HCT116 (cell line): ENCODE measurements at regions not wholly inside any gene's neighbourhood (a gene's known extent, or its start where the extent isn't known, plus 50 kb on each side); places are given as distances from the start of the nearest gene placed in this dataset.

Experiments
- ATAC-seq: fragments of 200-7000 bp; cut with Tn5 transposase; 2 replicates; pipeline ENCODE4 v1.9.1; 2020; ENCODE audit warnings: mild to moderate bottlenecking, moderate library complexity
- BruUV-seq: library from RNA; stranded (reverse); fragments of 400-500 nt; replicated peaks from 2 replicates; lab custom pipeline; 2021; lab: Mats Ljungman, UMichigan
- CTCF ChIA-PET: fragments of 300-600 bp; sonication (Branson Sonifier 250); formaldehyde crosslinking; loops from one replicate; lab custom pipeline; 2021; ENCODE audit warnings: antibody characterized with exemption; lab: Charles Lee
- POLR2A ChIA-PET: fragments of 300-600, 350-600 bp; sonication (Branson Sonifier 250); formaldehyde crosslinking; loops from one replicate; lab custom pipeline; 2021; ENCODE audit warnings: antibody characterized with exemption; lab: Charles Lee
- RAD21 ChIA-PET, 2 experiments: fragments of 300-600 bp; sonication (Branson Sonifier 250); formaldehyde crosslinking; loops; one replicate each; lab custom pipeline; 2023; ENCODE audit warnings: low total read pairs in 2 of 2; ENCODE audit not compliant: uncharacterized antibody in 2 of 2, unreplicated experiment in 2 of 2, low non-redundant PET in 1 of 2; lab: Charles Lee
- DNase-seq: peaks from one replicate; pipeline ENCODE4 v3.0.0-alpha.2; 2010; ENCODE audit warnings: low read depth, low spot score
- H2AFZ ChIP-seq: fragments of 200-600 bp; shearing (Covaris generic), sonication (generic); 2 replicates; pipeline ENCODE4 v1.6.1; 2017; ENCODE audit warnings: low read depth, mixed run types, mixed read lengths, antibody characterized with exemption, low read length; ENCODE audit not compliant: poor library complexity, severe bottlenecking
- H3K27ac ChIP-seq: 2 replicates; pipeline ENCODE4 v1.5.1; 2012; ENCODE audit warnings: low read depth, low read length
- H3K27me3 ChIP-seq: fragments of 200-600 bp; sonication (generic); 2 replicates; pipeline ENCODE4 v1.6.1; 2016; ENCODE audit warnings: mixed run types, low read length, mixed read lengths; ENCODE audit not compliant: insufficient read depth
- H3K36me3 ChIP-seq, 2 experiments: fragments of 200-500 bp in 1 of 2; fragments of 200-600 bp in 1 of 2; sonication (Bioruptor generic) in 1 of 2; sonication (generic) in 1 of 2; 2 replicates each; pipeline versions ENCODE4 v1.5.1 to v1.6.1; 2014 to 2016; ENCODE audit warnings: low read length in 2 of 2, inconsistent platforms in 1 of 2, mixed read lengths in 1 of 2, mixed run types in 1 of 2; ENCODE audit not compliant: insufficient read depth in 2 of 2, control insufficient read depth in 1 of 2
- H3K4me1 ChIP-seq, 2 experiments: fragments of 200-600 bp in 1 of 2; sonication (generic) in 1 of 2; 2 replicates each; pipeline versions ENCODE4 v1.5.1 to v1.6.1; 2012 to 2017; ENCODE audit warnings: low read length in 2 of 2, inconsistent platforms in 1 of 2, mild to moderate bottlenecking in 1 of 2, mixed read lengths in 1 of 2, mixed run types in 1 of 2, moderate library complexity in 1 of 2; ENCODE audit not compliant: insufficient read depth in 2 of 2, control insufficient read depth in 1 of 2
- H3K4me2 ChIP-seq: fragments of 200-600 bp; sonication (generic); 2 replicates; pipeline ENCODE4 v1.6.1; 2017; ENCODE audit warnings: mixed run types, low read length, mixed read lengths
- H3K4me3 ChIP-seq, 2 experiments: fragments of 200-600 bp in 1 of 2; sonication (generic) in 1 of 2; replicated peaks in 1 of 2; 2 replicates each; pipeline ENCODE4 v1.5.1; 2011 to 2016; ENCODE audit warnings: low read length in 2 of 2, control low read depth in 1 of 2, low read depth in 1 of 2, mild to moderate bottlenecking in 1 of 2, mixed read lengths in 1 of 2, mixed run types in 1 of 2
- H3K79me2 ChIP-seq: fragments of 200-600 bp; sonication (generic); 2 replicates; pipeline ENCODE4 v1.6.1; 2017; ENCODE audit warnings: mild to moderate bottlenecking, mixed run types, low read length, moderate library complexity, mixed read lengths; ENCODE audit not compliant: insufficient read depth
- H3K9ac ChIP-seq: fragments of 200-600 bp; sonication (generic); 2 replicates; pipeline ENCODE4 v1.6.1; 2016; ENCODE audit warnings: low read length, mixed read lengths
- H3K9me2 ChIP-seq: fragments of 200-600 bp; sonication (generic), shearing (Covaris generic); 2 replicates; pipeline ENCODE4 v1.6.1; 2017; ENCODE audit warnings: mixed run types, mild to moderate bottlenecking, moderate library complexity; ENCODE audit not compliant: insufficient read depth
- H3K9me3 ChIP-seq, 2 experiments: fragments of 200-500 bp in 1 of 2; fragments of 200-600 bp in 1 of 2; sonication (Bioruptor generic) in 1 of 2; sonication (generic) in 1 of 2; 2 replicates each; pipeline ENCODE4 v1.6.1; 2014 to 2017; ENCODE audit warnings: low read length in 2 of 2, mixed read lengths in 2 of 2, inconsistent platforms in 1 of 2, low read depth in 1 of 2, mild to moderate bottlenecking in 1 of 2, mixed run types in 1 of 2, moderate library complexity in 1 of 2; ENCODE audit not compliant: control insufficient read depth in 1 of 2, insufficient read depth in 1 of 2
- H4K20me1 ChIP-seq: fragments of 200-600 bp; sonication (generic), shearing (Covaris generic); 2 replicates; pipeline ENCODE4 v1.6.1; 2017; ENCODE audit warnings: mixed run types, mild to moderate bottlenecking, moderate library complexity; ENCODE audit not compliant: insufficient read depth
- CBX3 ChIP-seq: IDR thresholded peaks from 2 replicates; pipeline ENCODE4 v1.6.1; 2012; ENCODE audit warnings: low read depth
- CEBPB ChIP-seq: IDR thresholded peaks from 2 replicates; pipeline ENCODE4 v1.6.1; 2012; ENCODE audit warnings: low read depth
- EGR1 ChIP-seq: IDR thresholded peaks from 2 replicates; pipeline ENCODE4 v1.6.1; 2012; ENCODE audit warnings: low read depth
- ELF1 ChIP-seq: IDR thresholded peaks from 2 replicates; pipeline ENCODE4 v1.6.1; 2012; ENCODE audit warnings: low read depth, borderline replicate concordance
- EZH2phosphoT487 ChIP-seq: fragments of 200-600 bp; IDR thresholded peaks from 2 replicates; pipeline ENCODE4 v1.6.1; 2018; ENCODE audit warnings: antibody characterized with exemption, borderline replicate concordance
- JUND ChIP-seq: IDR thresholded peaks from 2 replicates; pipeline ENCODE4 v1.6.1; 2012
- POLR2A ChIP-seq: IDR thresholded peaks from 2 replicates; pipeline ENCODE4 v1.7.0; 2011; ENCODE audit warnings: borderline replicate concordance; ENCODE audit not compliant: insufficient read depth, insufficient read length; ENCODE audit errors: extremely low read depth
- POLR2AphosphoS5 ChIP-seq: IDR thresholded peaks from 2 replicates; pipeline ENCODE4 v1.6.1; 2011; ENCODE audit warnings: mild to moderate bottlenecking, low read depth, low read length, moderate library complexity
- SIN3A ChIP-seq: IDR thresholded peaks from 2 replicates; pipeline ENCODE4 v1.6.1; 2012; ENCODE audit warnings: low read depth
- SP1 ChIP-seq: IDR thresholded peaks from 2 replicates; pipeline ENCODE4 v1.6.1; 2012; ENCODE audit warnings: low read depth
- SRF ChIP-seq: IDR thresholded peaks from 2 replicates; pipeline ENCODE4 v1.6.1; 2012; ENCODE audit warnings: low read depth
- TCF7L2 ChIP-seq: IDR thresholded peaks from 2 replicates; pipeline ENCODE4 v1.7.0; 2011; ENCODE audit warnings: borderline replicate concordance, inconsistent platforms; ENCODE audit not compliant: insufficient read depth, insufficient read length; ENCODE audit errors: extremely low read depth
- YY1 ChIP-seq: IDR thresholded peaks from 2 replicates; pipeline ENCODE4 v1.6.1; 2011; ENCODE audit warnings: low read length, low read depth, moderate library complexity, mild to moderate bottlenecking; ENCODE audit not compliant: insufficient replicate concordance; ENCODE audit errors: extremely low read depth
- ZNF274 ChIP-seq: fragments of 200-500 bp; sonication (Bioruptor generic); IDR thresholded peaks from 2 replicates; pipeline ENCODE4 v1.6.1; 2014; ENCODE audit warnings: mild to moderate bottlenecking, low read depth, low read length, inconsistent platforms
- intact Hi-C: fragments of 100-400 bp; cut with micrococcal nuclease; formaldehyde crosslinking; loops from 2 replicates; pipeline ENCODE4 v1.10.0; 2022
- TF ChIP-seq, protein P1 (sequence below): IDR thresholded peaks from 2 replicates; pipeline ENCODE4 v1.6.1; 2011; ENCODE audit warnings: mild to moderate bottlenecking, low read length, moderate library complexity; ENCODE audit not compliant: insufficient replicate concordance; ENCODE audit errors: extremely low read depth
- TF ChIP-seq, protein P2 (sequence below): IDR thresholded peaks from 2 replicates; pipeline ENCODE4 v1.6.1; 2012
- TF ChIP-seq, protein P3 (sequence below), 3 experiments: fragments of 200-600 bp in 1 of 3; sonication (generic) in 1 of 3; IDR thresholded peaks in 2 of 3; conservative IDR thresholded peaks in 1 of 3; 2 replicates each; pipeline ENCODE4 v1.5.1; 2012 to 2017; ENCODE audit warnings: low read depth in 2 of 3, low read length in 2 of 3, antibody characterized with exemption in 1 of 3, borderline replicate concordance in 1 of 3, control low read depth in 1 of 3, mild to moderate bottlenecking in 1 of 3, mixed read lengths in 1 of 3, mixed run types in 1 of 3, moderate library complexity in 1 of 3; ENCODE audit not compliant: insufficient read depth in 1 of 3

DNA sequence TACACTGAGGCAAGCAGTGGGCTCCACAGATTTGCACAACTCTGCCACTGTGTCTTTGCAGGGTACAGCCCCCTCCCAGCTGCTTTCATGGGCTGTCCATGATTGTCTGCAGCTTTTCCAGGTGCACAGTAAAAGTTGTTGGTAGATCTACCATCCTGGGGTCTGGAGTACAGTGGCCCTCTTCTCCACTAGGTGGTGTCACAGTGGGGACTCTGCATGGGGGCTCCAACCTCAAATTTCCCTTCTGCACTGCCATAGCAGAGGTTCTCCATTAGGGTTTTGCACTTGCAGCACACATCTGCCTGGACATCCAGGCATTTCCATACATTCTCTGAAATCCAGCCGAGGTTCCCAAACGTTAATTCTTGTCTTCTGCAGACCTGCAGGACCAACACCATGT, 1002.3 kb downstream of the FAM133A start:
- no peak overlapping the region for H3K9ac ChIP-seq
- no peaks in the 10 kb centered on the region for H3K4me1 ChIP-seq
- no peak overlapping the region for H3K27ac ChIP-seq
- H3K27me3 ChIP-seq, result no peaks in the 10 kb centered on the region
- intact Hi-C loops, result no loop called here
- DNase-seq (no peak), ATAC-seq (no peak)
- RAD21 ChIA-PET, result no interaction called here
- TF ChIP-seq YY1, result no peak
- no peak for TF ChIP-seq POLR2A
- no peak for TF ChIP-seq POLR2AphosphoS5
- TF ChIP-seq ZNF274, result no peak
- TF ChIP-seq SRF, result no peak
- POLR2A ChIA-PET, result no interaction called here
- no peak overlapping the region for H2AFZ ChIP-seq
- no peak overlapping the region for H3K4me2 ChIP-seq
- no peak overlapping the region for H3K4me3 ChIP-seq
- no peaks in the 10 kb centered on the region for H3K9me3 ChIP-seq
- no peaks in the 10 kb centered on the region for H3K79me2 ChIP-seq
- H3K9me2 ChIP-seq, result no peaks in the 10 kb centered on the region
- no TSS peak for BruUV-seq
- CTCF ChIA-PET, result no interaction called here
- no peaks in the 10 kb centered on the region for H3K36me3 ChIP-seq
- H4K20me1 ChIP-seq, result no peaks in the 10 kb centered on the region

DNA sequence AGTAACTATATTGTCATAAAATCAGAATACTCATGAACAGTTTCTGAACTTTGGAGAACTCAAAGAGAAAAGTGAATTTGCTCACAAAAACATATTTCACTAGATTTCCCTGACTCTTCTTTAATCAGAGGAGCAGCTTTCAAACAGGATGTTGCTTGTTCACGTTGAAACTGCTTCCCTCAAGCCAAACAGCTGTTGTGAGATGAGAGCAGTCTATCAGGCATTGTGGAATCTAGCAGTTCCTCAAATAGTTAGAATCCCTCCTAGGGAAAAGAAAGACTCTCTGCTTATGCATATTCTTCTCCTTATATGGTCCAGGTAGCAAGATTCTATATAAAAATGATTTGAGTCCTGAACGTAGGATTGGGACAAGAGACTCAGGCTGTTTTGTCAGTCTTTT, 1012.1 kb downstream of the FAM133A start:
- Histone ChIP-seq H3K36me3 (no peaks in the 10 kb centered on the region), H3K27me3 (no peaks in the 10 kb centered on the region), H3K27ac (no peak overlapping the region), H3K4me2 (no peak overlapping the region), H3K4me3 (no peak overlapping the region), H3K9me3 (no peaks in the 10 kb centered on the region)
- no peak for DNase-seq
- BruUV-seq, result no TSS peak
- POLR2A ChIA-PET, result no interaction called here
- intact Hi-C loops, result no loop called here
- TF ChIP-seq, protein P1, sequence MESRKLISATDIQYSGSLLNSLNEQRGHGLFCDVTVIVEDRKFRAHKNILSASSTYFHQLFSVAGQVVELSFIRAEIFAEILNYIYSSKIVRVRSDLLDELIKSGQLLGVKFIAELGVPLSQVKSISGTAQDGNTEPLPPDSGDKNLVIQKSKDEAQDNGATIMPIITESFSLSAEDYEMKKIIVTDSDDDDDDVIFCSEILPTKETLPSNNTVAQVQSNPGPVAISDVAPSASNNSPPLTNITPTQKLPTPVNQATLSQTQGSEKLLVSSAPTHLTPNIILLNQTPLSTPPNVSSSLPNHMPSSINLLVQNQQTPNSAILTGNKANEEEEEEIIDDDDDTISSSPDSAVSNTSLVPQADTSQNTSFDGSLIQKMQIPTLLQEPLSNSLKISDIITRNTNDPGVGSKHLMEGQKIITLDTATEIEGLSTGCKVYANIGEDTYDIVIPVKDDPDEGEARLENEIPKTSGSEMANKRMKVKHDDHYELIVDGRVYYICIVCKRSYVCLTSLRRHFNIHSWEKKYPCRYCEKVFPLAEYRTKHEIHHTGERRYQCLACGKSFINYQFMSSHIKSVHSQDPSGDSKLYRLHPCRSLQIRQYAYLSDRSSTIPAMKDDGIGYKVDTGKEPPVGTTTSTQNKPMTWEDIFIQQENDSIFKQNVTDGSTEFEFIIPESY, result no peak
- TF ChIP-seq ELF1 (no peak), ZNF274 (no peak), POLR2A (no peak), TCF7L2 (no peak), EZH2phosphoT487 (no peak), SP1 (no peak), CBX3 (no peak), SIN3A (no peak), JUND (no peak), CEBPB (no peak), EGR1 (no peak)
- TF ChIP-seq, protein P2, sequence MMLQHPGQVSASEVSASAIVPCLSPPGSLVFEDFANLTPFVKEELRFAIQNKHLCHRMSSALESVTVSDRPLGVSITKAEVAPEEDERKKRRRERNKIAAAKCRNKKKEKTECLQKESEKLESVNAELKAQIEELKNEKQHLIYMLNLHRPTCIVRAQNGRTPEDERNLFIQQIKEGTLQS, result no peak
- TF ChIP-seq, protein P3, sequence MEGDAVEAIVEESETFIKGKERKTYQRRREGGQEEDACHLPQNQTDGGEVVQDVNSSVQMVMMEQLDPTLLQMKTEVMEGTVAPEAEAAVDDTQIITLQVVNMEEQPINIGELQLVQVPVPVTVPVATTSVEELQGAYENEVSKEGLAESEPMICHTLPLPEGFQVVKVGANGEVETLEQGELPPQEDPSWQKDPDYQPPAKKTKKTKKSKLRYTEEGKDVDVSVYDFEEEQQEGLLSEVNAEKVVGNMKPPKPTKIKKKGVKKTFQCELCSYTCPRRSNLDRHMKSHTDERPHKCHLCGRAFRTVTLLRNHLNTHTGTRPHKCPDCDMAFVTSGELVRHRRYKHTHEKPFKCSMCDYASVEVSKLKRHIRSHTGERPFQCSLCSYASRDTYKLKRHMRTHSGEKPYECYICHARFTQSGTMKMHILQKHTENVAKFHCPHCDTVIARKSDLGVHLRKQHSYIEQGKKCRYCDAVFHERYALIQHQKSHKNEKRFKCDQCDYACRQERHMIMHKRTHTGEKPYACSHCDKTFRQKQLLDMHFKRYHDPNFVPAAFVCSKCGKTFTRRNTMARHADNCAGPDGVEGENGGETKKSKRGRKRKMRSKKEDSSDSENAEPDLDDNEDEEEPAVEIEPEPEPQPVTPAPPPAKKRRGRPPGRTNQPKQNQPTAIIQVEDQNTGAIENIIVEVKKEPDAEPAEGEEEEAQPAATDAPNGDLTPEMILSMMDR (IDR thresholded peaks at IDR 0.05 in 2 of 3, conservative IDR thresholded peaks at IDR 0.05 in 1 of 3; ENCODE audit: borderline replicate concordance in 1 of 3, insufficient read depth in 1 of 3, low read depth in 2 of 3, low read length in 2 of 3), result no peak
- TF ChIP-seq, all 23 proteins: peak for 0
- no peak for ATAC-seq
- Histone ChIP-seq H3K79me2 (no peaks in the 10 kb centered on the region), H4K20me1 (no peaks in the 10 kb centered on the region), H3K4me1 (no peaks in the 10 kb centered on the region), H3K9ac (no peak overlapping the region), H2AFZ (no peak overlapping the region), H3K9me2 (no peaks in the 10 kb centered on the region)
- ChIA-PET CTCF (no interaction called here), RAD21 (no interaction called here)
